GM23338 (cell line): ENCODE measurements at regions not wholly inside any gene's neighbourhood (a gene's known extent, or its start where the extent isn't known, plus 50 kb on each side); places are given as distances from the start of the nearest gene placed in this dataset.

Experiments used
- ATAC-seq: fragments of 200-7000 bp; cut with Tn5 transposase; 3 replicates; pipeline ENCODE4 v1.9.1; 2020
- DNase-seq: peaks from one replicate; pipeline ENCODE4 v3.0.0-alpha.2; 2015; ENCODE audit warnings: low spot score
- H2AFZ ChIP-seq: fragments of 200-600 bp; sonication (generic); 2 replicates; pipeline ENCODE4 v1.8.0; 2016; ENCODE audit warnings: antibody characterized with exemption, mild to moderate bottlenecking, moderate library complexity
- H3F3A ChIP-seq: fragments of 200-600 bp; sonication (generic); replicated peaks from 2 replicates; pipeline ENCODE4 v1.8.0; 2017; ENCODE audit warnings: antibody characterized with exemption, mixed run types, low read depth
- H3K27ac ChIP-seq: fragments of 200-600 bp; sonication (generic); 2 replicates; pipeline ENCODE4 v1.6.1; 2016; ENCODE audit warnings: low read depth
- H3K27me3 ChIP-seq: fragments of 200-600 bp; sonication (generic); 2 replicates; pipeline ENCODE4 v1.8.0; 2016; ENCODE audit warnings: mild to moderate bottlenecking, mixed run types, moderate library complexity; ENCODE audit not compliant: insufficient read depth
- H3K36me3 ChIP-seq: fragments of 200-600 bp; sonication (generic); 2 replicates; pipeline ENCODE4 v1.8.0; 2016; ENCODE audit warnings: mild to moderate bottlenecking; ENCODE audit not compliant: insufficient read depth
- H3K4me1 ChIP-seq: fragments of 200-600 bp; sonication (generic); 2 replicates; pipeline ENCODE4 v1.8.0; 2016; ENCODE audit warnings: mild to moderate bottlenecking, moderate library complexity; ENCODE audit not compliant: insufficient read depth
- H3K4me2 ChIP-seq: fragments of 200-600 bp; sonication (generic); 2 replicates; pipeline ENCODE4 v1.7.1; 2017; ENCODE audit warnings: mixed run types
- H3K4me3 ChIP-seq: fragments of 200-600 bp; sonication (generic); 2 replicates; pipeline ENCODE4 v1.6.1; 2016; ENCODE audit warnings: mixed run types
- H3K79me2 ChIP-seq: fragments of 200-600 bp; sonication (generic); replicated peaks from 2 replicates; pipeline ENCODE4 v1.8.0; 2017; ENCODE audit warnings: mild to moderate bottlenecking; ENCODE audit not compliant: insufficient read depth
- H3K9me2 ChIP-seq: fragments of 200-600 bp; sonication (generic); 2 replicates; pipeline ENCODE4 v1.8.0; 2017; ENCODE audit not compliant: insufficient read depth
- H4K20me1 ChIP-seq: fragments of 200-600 bp; sonication (generic); replicated peaks from 2 replicates; pipeline ENCODE4 v1.8.0; 2017; ENCODE audit warnings: mild to moderate bottlenecking; ENCODE audit not compliant: insufficient read depth
- H3K27ac Mint-ChIP-seq: 2 replicates; pipeline ENCODE4 v1.8.0; 2020; ENCODE audit warnings: inconsistent platforms, mild to moderate bottlenecking, moderate library complexity, mixed read lengths
- H3K27me3 Mint-ChIP-seq: 3 replicates; pipeline ENCODE4 v1.8.0; 2022; ENCODE audit warnings: low read depth, mild to moderate bottlenecking, moderate library complexity, mixed read lengths, inconsistent platforms; ENCODE audit not compliant: insufficient read depth, poor library complexity
- H3K36me3 Mint-ChIP-seq: 3 replicates; pipeline ENCODE4 v1.8.0; 2021; ENCODE audit warnings: low read depth, mild to moderate bottlenecking, inconsistent platforms, moderate library complexity, mixed read lengths
- H3K4me1 Mint-ChIP-seq: 3 replicates; pipeline ENCODE4 v1.8.0; 2020; ENCODE audit warnings: mild to moderate bottlenecking, inconsistent platforms, mixed read lengths
- H3K4me3 Mint-ChIP-seq: 3 replicates; pipeline ENCODE4 v1.8.0; 2021; ENCODE audit warnings: moderate library complexity, mild to moderate bottlenecking, inconsistent platforms, mixed read lengths
- H3K9me3 Mint-ChIP-seq: 3 replicates; pipeline ENCODE4 v1.8.0; 2020; ENCODE audit warnings: moderate library complexity, mild to moderate bottlenecking, inconsistent platforms, mixed read lengths
- CTCF ChIP-seq, 2 experiments: fragments of 200-600 bp in 1 of 2; sonication (generic) in 1 of 2; conservative IDR thresholded peaks; 2 replicates each; pipeline versions ENCODE4 v1.5.1 to v1.6.1; 2016 to 2017; ENCODE audit warnings: antibody characterized with exemption in 2 of 2, low read depth in 2 of 2, mild to moderate bottlenecking in 2 of 2, moderate library complexity in 1 of 2
- EZH2 ChIP-seq: fragments of 200-600 bp; sonication (generic); IDR thresholded peaks from one replicate; pipeline ENCODE4 v1.8.0; 2017; ENCODE audit warnings: antibody characterized with exemption, mild to moderate bottlenecking, low read depth; ENCODE audit not compliant: unreplicated experiment
- POLR2AphosphoS5 ChIP-seq: IDR thresholded peaks from 2 replicates; pipeline ENCODE4 v1.6.1; 2016; ENCODE audit warnings: antibody characterized with exemption, low read depth
- STAT1 ChIP-seq: IDR thresholded peaks from one replicate; pipeline ENCODE4 v1.6.1; 2016; ENCODE audit warnings: antibody characterized with exemption; ENCODE audit not compliant: unreplicated experiment
- TF ChIP-seq, protein P1 (sequence below): IDR thresholded peaks from one replicate; pipeline ENCODE4 v1.6.1; 2018; ENCODE audit warnings: antibody characterized with exemption; ENCODE audit not compliant: unreplicated experiment
- TF ChIP-seq, protein P2 (sequence below): IDR thresholded peaks from 2 replicates; pipeline ENCODE4 v1.6.1; 2016; ENCODE audit warnings: antibody characterized with exemption

GRCh38 chr2:65939687-65940086 is 495.2 kb upstream of the MEIS1 start (continued):
- TF ChIP-seq, protein P1, sequence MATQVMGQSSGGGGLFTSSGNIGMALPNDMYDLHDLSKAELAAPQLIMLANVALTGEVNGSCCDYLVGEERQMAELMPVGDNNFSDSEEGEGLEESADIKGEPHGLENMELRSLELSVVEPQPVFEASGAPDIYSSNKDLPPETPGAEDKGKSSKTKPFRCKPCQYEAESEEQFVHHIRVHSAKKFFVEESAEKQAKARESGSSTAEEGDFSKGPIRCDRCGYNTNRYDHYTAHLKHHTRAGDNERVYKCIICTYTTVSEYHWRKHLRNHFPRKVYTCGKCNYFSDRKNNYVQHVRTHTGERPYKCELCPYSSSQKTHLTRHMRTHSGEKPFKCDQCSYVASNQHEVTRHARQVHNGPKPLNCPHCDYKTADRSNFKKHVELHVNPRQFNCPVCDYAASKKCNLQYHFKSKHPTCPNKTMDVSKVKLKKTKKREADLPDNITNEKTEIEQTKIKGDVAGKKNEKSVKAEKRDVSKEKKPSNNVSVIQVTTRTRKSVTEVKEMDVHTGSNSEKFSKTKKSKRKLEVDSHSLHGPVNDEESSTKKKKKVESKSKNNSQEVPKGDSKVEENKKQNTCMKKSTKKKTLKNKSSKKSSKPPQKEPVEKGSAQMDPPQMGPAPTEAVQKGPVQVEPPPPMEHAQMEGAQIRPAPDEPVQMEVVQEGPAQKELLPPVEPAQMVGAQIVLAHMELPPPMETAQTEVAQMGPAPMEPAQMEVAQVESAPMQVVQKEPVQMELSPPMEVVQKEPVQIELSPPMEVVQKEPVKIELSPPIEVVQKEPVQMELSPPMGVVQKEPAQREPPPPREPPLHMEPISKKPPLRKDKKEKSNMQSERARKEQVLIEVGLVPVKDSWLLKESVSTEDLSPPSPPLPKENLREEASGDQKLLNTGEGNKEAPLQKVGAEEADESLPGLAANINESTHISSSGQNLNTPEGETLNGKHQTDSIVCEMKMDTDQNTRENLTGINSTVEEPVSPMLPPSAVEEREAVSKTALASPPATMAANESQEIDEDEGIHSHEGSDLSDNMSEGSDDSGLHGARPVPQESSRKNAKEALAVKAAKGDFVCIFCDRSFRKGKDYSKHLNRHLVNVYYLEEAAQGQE, result no peak
- no peak for TF ChIP-seq STAT1

DNA sequence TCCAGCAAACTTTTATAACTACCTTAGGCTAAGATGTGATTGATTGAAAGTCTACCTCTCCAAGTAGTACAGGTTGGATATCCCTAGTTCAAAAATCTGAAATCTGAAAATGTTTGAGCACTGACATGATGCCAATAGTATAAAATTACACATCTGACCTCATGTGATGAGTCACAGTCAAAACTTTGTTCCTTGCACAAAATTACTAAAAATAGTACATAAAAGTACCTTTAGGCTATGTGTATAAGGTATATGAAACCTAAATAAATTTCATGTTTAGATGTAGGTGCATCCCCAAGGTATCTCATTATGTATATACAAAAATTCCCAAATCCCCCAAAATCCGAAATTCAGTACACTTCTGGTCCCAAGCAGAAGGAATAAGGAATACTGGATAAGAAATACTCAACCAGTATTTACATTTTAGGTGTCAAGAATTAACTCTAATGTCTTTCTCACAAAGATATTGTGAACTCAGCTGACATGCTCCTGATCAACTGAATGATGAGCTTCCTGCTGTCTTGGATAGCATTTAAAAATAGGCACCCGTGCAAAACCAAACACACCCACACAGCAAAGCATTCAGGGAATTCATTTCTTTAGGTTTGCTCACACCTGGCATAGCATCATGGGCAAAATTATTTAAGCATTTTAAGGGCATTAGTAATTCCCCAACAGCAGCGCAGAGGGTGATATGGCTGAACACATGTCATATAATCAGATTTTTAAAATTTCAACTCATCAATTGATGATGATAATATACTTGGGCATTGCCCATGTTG is 497.4 kb upstream of the MEIS1 start:
- Histone ChIP-seq H3K9me2 (peaks cover 8% of the 10 kb centered on the region), H2AFZ (no peak overlapping the region), H3K27me3 (no peaks in the 10 kb centered on the region), H3K36me3 (no peaks in the 10 kb centered on the region), H3F3A (no peaks in the 10 kb centered on the region), H3K27ac (no peak overlapping the region), H3K79me2 (no peaks in the 10 kb centered on the region), H4K20me1 (no peaks in the 10 kb centered on the region), H3K4me2 (no peak overlapping the region), H3K4me1 (no peaks in the 10 kb centered on the region), H3K4me3 (no peak overlapping the region)
- no peak overlapping the region for H3K4me3 Mint-ChIP-seq
- peaks cover 1% of the 10 kb centered on the region; the same call in 2 of the 3 replicates for H3K36me3 Mint-ChIP-seq
- no peak for ATAC-seq
- H3K9me3 Mint-ChIP-seq, result no peaks in the 10 kb centered on the region; the same call in 1 of the 3 replicates
- no peak for DNase-seq
- H3K27me3 Mint-ChIP-seq, result no peaks in the 10 kb centered on the region
- 0 out of 3 replicates have a peak, but pooled peaks cover 2% of the 10 kb centered on the region for H3K4me1 Mint-ChIP-seq
- H3K27ac Mint-ChIP-seq, result no peak overlapping the region
- TF ChIP-seq EZH2, result no peak
- TF ChIP-seq CTCF (conservative IDR thresholded peaks at IDR 0.05; ENCODE audit: low read depth in 2 of 2), result no peak
- TF ChIP-seq POLR2AphosphoS5, result no peak
- TF ChIP-seq, protein P2, sequence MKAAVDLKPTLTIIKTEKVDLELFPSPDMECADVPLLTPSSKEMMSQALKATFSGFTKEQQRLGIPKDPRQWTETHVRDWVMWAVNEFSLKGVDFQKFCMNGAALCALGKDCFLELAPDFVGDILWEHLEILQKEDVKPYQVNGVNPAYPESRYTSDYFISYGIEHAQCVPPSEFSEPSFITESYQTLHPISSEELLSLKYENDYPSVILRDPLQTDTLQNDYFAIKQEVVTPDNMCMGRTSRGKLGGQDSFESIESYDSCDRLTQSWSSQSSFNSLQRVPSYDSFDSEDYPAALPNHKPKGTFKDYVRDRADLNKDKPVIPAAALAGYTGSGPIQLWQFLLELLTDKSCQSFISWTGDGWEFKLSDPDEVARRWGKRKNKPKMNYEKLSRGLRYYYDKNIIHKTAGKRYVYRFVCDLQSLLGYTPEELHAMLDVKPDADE, result no peak
- TF ChIP-seq, protein P1, result no peak
